A549 (cell line): ENCODE measurements at regions not wholly inside any gene's neighbourhood (a gene's known extent, or its start where the extent isn't known, plus 50 kb on each side); places are given as distances from the start of the nearest gene placed in this dataset.

Experiments
- BCL3 ChIP-seq: fragments of >200 bp; sonication (Bioruptor Twin); formaldehyde crosslinking; IDR thresholded peaks from 3 replicates; pipeline ENCODE4 v1.6.1; 2016
- CTCF ChIP-seq: fragments of >200 bp; sonication (Bioruptor Twin); formaldehyde crosslinking; IDR thresholded peaks from 3 replicates; pipeline ENCODE4 v1.5.1; 2016
- E2F6 ChIP-seq: IDR thresholded peaks from 2 replicates; pipeline ENCODE4 v1.6.1; 2012; ENCODE audit warnings: low read depth, borderline replicate concordance
- POLR2A ChIP-seq: IDR thresholded peaks from 2 replicates; pipeline ENCODE4 v1.6.1; 2012; ENCODE audit warnings: mild to moderate bottlenecking, low read length
- RAD21 ChIP-seq, 2 experiments: fragments of >200 bp in 1 of 2; sonication (Bioruptor Twin) in 1 of 2; formaldehyde crosslinking in 1 of 2; IDR thresholded peaks in 1 of 2; conservative IDR thresholded peaks in 1 of 2; 2 replicates in 1 of 2; 3 replicates in 1 of 2; pipeline ENCODE4 v1.6.1; 2012 to 2018; ENCODE audit warnings: inconsistent platforms in 1 of 2

GRCh38 chr17:73787076-73788059, 143.1 kb upstream of the SDK2 start:
- no peak for TF ChIP-seq CTCF
- TF ChIP-seq RAD21 (conservative IDR thresholded peaks at IDR 0.05 in 1 of 2, IDR thresholded peaks at IDR 0.05 in 1 of 2), result no peak
- no peak for TF ChIP-seq BCL3
- no peak for TF ChIP-seq POLR2A
- TF ChIP-seq E2F6, result no peak
